GM12892 (cell line): ENCODE measurements at regions not wholly inside any gene's neighbourhood (a gene's known extent, or its start where the extent isn't known, plus 50 kb on each side); places are given as distances from the start of the nearest gene placed in this dataset.

ENCODE experiments used
- POLR2A ChIP-seq: IDR thresholded peaks from 2 replicates; pipeline ENCODE4 v1.6.1; 2011; ENCODE audit warnings: low read depth, low read length, control low read depth
- POLR2AphosphoS5 ChIP-seq: IDR thresholded peaks from 2 replicates; pipeline ENCODE4 v1.6.1; 2011; ENCODE audit warnings: low read depth, low read length, control low read depth
- TAF1 ChIP-seq: IDR thresholded peaks from 2 replicates; pipeline ENCODE4 v1.6.1; 2011; ENCODE audit warnings: low read depth, mild to moderate bottlenecking, control low read depth, low read length, borderline replicate concordance

DNA sequence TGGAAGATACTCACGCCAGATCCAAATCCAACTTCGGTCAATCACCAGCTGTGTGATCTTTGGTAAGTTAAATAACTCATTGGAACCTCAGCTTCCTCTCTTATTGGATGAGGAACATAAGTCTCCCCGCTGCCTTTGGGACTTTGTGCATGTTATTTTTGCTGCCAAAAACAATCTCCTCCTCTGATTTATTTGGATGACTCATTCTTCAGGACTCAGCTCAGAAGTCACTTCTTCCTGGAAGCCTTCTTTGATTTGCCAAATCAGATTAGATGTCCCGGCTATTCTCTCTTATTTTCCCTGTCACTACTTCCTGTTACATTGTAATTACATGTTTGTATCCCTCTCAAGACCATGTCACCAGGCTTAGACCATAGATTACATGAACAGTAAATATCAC lies 138.0 kb upstream of the BOD1L1 start:
- TF ChIP-seq POLR2A (no peak), POLR2AphosphoS5 (no peak), TAF1 (no peak)
